Tibial nerve (tissue), 4 donors: ENCODE measurements at regions not wholly inside any gene's neighbourhood (a gene's known extent, or its start where the extent isn't known, plus 50 kb on each side); places are given as distances from the start of the nearest gene placed in this dataset.

ENCODE experiments used
- CTCF ChIP-seq, 5 experiments: fragments of 200-600 bp in 3 of 5; fragments of 450-650 bp in 2 of 5; sonication (generic) in 3 of 5; IDR thresholded peaks; one replicate each; pipeline ENCODE4 v1.5.1; 2016 to 2019; ENCODE audit warnings: antibody characterized with exemption in 5 of 5, mild to moderate bottlenecking in 3 of 5, moderate library complexity in 2 of 5
- EP300 ChIP-seq, 2 donors: sonication (generic); formaldehyde crosslinking; IDR thresholded peaks; one replicate each; pipeline ENCODE4 v1.6.1; 2017; ENCODE audit warnings: antibody characterized with exemption in 2 of 2, mild to moderate bottlenecking in 1 of 2
- POLR2A ChIP-seq, 2 donors: fragments of 450-650 bp; IDR thresholded peaks; one replicate each; pipeline ENCODE4 v1.6.1; 2017; ENCODE audit warnings: antibody characterized with exemption in 2 of 2, mild to moderate bottlenecking in 2 of 2, moderate library complexity in 2 of 2

GRCh38 chr10:25758041-25758457, 176.0 kb upstream of the MYO3A start:
- TF ChIP-seq POLR2A (IDR thresholded peaks at IDR 0.05) (no peak), CTCF (IDR thresholded peaks at IDR 0.05) (peak in 3 of 5 experiments; percentile 14 to 40 (median 22)), EP300 (IDR thresholded peaks at IDR 0.05) (no peak)
